Activated naive CD4-positive, alpha-beta T cell treated with anti-CD3 and anti-CD28 coated beads, Interleukin-2, amount 50 U/mL, for 24 hours (primary cell): ENCODE measurements at regions not wholly inside any gene's neighbourhood (a gene's known extent, or its start where the extent isn't known, plus 50 kb on each side); places are given as distances from the start of the nearest gene placed in this dataset.

ENCODE experiments used
- H3K27ac Mint-ChIP-seq: one replicate; pipeline ENCODE4 v1.8.0; 2021; ENCODE audit warnings: mild to moderate bottlenecking, mixed read lengths
- H3K27me3 Mint-ChIP-seq: one replicate; pipeline ENCODE4 v1.8.0; 2021; ENCODE audit warnings: mixed read lengths
- H3K36me3 Mint-ChIP-seq: one replicate; pipeline ENCODE4 v1.8.0; 2021; ENCODE audit warnings: mixed read lengths
- H3K4me1 Mint-ChIP-seq: one replicate; pipeline ENCODE4 v1.8.0; 2021; ENCODE audit warnings: mixed read lengths
- H3K4me3 Mint-ChIP-seq: one replicate; pipeline ENCODE4 v1.8.0; 2021; ENCODE audit warnings: mild to moderate bottlenecking, mixed read lengths
- H3K9me3 Mint-ChIP-seq: one replicate; pipeline ENCODE4 v1.8.0; 2021; ENCODE audit warnings: mixed read lengths

GRCh38 chr9:117526674-117527073, 111.8 kb upstream of the ASTN2 start:
- Mint-ChIP-seq H3K4me3 (no peak overlapping the region), H3K27ac (no peak overlapping the region), H3K36me3 (no peaks in the 10 kb centered on the region), H3K27me3 (no peaks in the 10 kb centered on the region), H3K9me3 (peaks cover 9% of the 10 kb centered on the region), H3K4me1 (no peaks in the 10 kb centered on the region)

GRCh38 chr9:117523531-117524153, 108.8 kb upstream of the ASTN2 start:
- Mint-ChIP-seq H3K9me3 (peaks cover 8% of the 10 kb centered on the region), H3K4me1 (no peaks in the 10 kb centered on the region), H3K4me3 (no peak overlapping the region), H3K36me3 (no peaks in the 10 kb centered on the region), H3K27ac (no peak overlapping the region), H3K27me3 (no peaks in the 10 kb centered on the region)

- Mint-ChIP-seq H3K27me3 (no peaks in the 10 kb centered on the region), H3K36me3 (peaks cover 2% of the 10 kb centered on the region), H3K27ac (no peak overlapping the region), H3K4me1 (no peaks in the 10 kb centered on the region), H3K4me3 (no peak overlapping the region), H3K9me3 (peaks cover 12% of the 10 kb centered on the region)
Measured at GRCh38 chr9:117521293-117521692, 106.4 kb upstream of the ASTN2 start.

- H3K4me3 Mint-ChIP-seq = no peak overlapping the region
- H3K27ac Mint-ChIP-seq = no peak overlapping the region
- peaks cover 2% of the 10 kb centered on the region for H3K36me3 Mint-ChIP-seq
- no peaks in the 10 kb centered on the region for H3K4me1 Mint-ChIP-seq
- peaks cover 8% of the 10 kb centered on the region for H3K9me3 Mint-ChIP-seq
- H3K27me3 Mint-ChIP-seq = no peaks in the 10 kb centered on the region
Measured at GRCh38 chr9:117516676-117517632, 102.1 kb upstream of the ASTN2 start.

- Mint-ChIP-seq H3K27ac (no peak overlapping the region), H3K36me3 (no peaks in the 10 kb centered on the region), H3K4me1 (no peaks in the 10 kb centered on the region)
Measured at GRCh38 chr9:117511852-117512481, 97.1 kb upstream of the ASTN2 start.

GRCh38 chr9:117496307-117496706, 81.5 kb upstream of the ASTN2 start:
- Mint-ChIP-seq H3K4me3 (no peak overlapping the region), H3K9me3 (peaks cover 15% of the 10 kb centered on the region), H3K27ac (no peak overlapping the region), H3K4me1 (no peaks in the 10 kb centered on the region), H3K27me3 (peaks cover 1% of the 10 kb centered on the region), H3K36me3 (no peaks in the 10 kb centered on the region)

More at GRCh38 chr9:117511852-117512481, 97.1 kb upstream of the ASTN2 start:
- H3K4me3 Mint-ChIP-seq = no peak overlapping the region
- peaks cover 1% of the 10 kb centered on the region for H3K27me3 Mint-ChIP-seq
- H3K9me3 Mint-ChIP-seq = peaks cover 6% of the 10 kb centered on the region

GRCh38 chr9:117494401-117495090, 79.7 kb upstream of the ASTN2 start:
- Mint-ChIP-seq H3K4me1 (no peaks in the 10 kb centered on the region), H3K4me3 (no peak overlapping the region), H3K27ac (no peak overlapping the region), H3K27me3 (peaks cover 1% of the 10 kb centered on the region), H3K36me3 (no peaks in the 10 kb centered on the region), H3K9me3 (peaks cover 20% of the 10 kb centered on the region)

GRCh38 chr9:117492476-117492875, 77.6 kb upstream of the ASTN2 start:
- peaks cover 3% of the 10 kb centered on the region for H3K27me3 Mint-ChIP-seq
- peaks cover 17% of the 10 kb centered on the region for H3K9me3 Mint-ChIP-seq
- no peak overlapping the region for H3K27ac Mint-ChIP-seq
- no peak overlapping the region for H3K4me3 Mint-ChIP-seq
- H3K4me1 Mint-ChIP-seq = no peaks in the 10 kb centered on the region
- H3K36me3 Mint-ChIP-seq = no peaks in the 10 kb centered on the region

GRCh38 chr9:117491491-117491890, 76.6 kb upstream of the ASTN2 start:
- Mint-ChIP-seq H3K36me3 (no peaks in the 10 kb centered on the region), H3K27ac (no peak overlapping the region), H3K27me3 (peaks cover 3% of the 10 kb centered on the region)

GRCh38 chr9:117490199-117490598, 75.3 kb upstream of the ASTN2 start:
- Mint-ChIP-seq H3K4me1 (no peaks in the 10 kb centered on the region), H3K27ac (no peak overlapping the region), H3K9me3 (peaks cover 7% of the 10 kb centered on the region), H3K4me3 (no peak overlapping the region), H3K27me3 (peaks cover 3% of the 10 kb centered on the region), H3K36me3 (no peaks in the 10 kb centered on the region)

More at GRCh38 chr9:117491491-117491890, 76.6 kb upstream of the ASTN2 start:
- no peak overlapping the region for H3K4me3 Mint-ChIP-seq
- no peaks in the 10 kb centered on the region for H3K4me1 Mint-ChIP-seq
- peaks cover 14% of the 10 kb centered on the region for H3K9me3 Mint-ChIP-seq

- H3K27me3 Mint-ChIP-seq = peaks cover 8% of the 10 kb centered on the region
- H3K4me3 Mint-ChIP-seq = no peak overlapping the region
- peaks cover 7% of the 10 kb centered on the region for H3K9me3 Mint-ChIP-seq
- no peak overlapping the region for H3K27ac Mint-ChIP-seq
- no peaks in the 10 kb centered on the region for H3K36me3 Mint-ChIP-seq
- no peaks in the 10 kb centered on the region for H3K4me1 Mint-ChIP-seq
Measured at GRCh38 chr9:117488659-117489058, 73.8 kb upstream of the ASTN2 start.

- Mint-ChIP-seq H3K9me3 (peaks cover 7% of the 10 kb centered on the region), H3K27me3 (peaks cover 8% of the 10 kb centered on the region), H3K4me1 (no peaks in the 10 kb centered on the region), H3K4me3 (no peak overlapping the region), H3K36me3 (no peaks in the 10 kb centered on the region), H3K27ac (no peak overlapping the region)
Measured at GRCh38 chr9:117487555-117488175, 72.8 kb upstream of the ASTN2 start.

GRCh38 chr9:117486426-117486825, 71.6 kb upstream of the ASTN2 start:
- no peaks in the 10 kb centered on the region for H3K4me1 Mint-ChIP-seq
- peaks cover 7% of the 10 kb centered on the region for H3K9me3 Mint-ChIP-seq
- no peaks in the 10 kb centered on the region for H3K36me3 Mint-ChIP-seq
- peaks cover 8% of the 10 kb centered on the region for H3K27me3 Mint-ChIP-seq
- H3K4me3 Mint-ChIP-seq = no peak overlapping the region
- H3K27ac Mint-ChIP-seq = no peak overlapping the region

- H3K4me1 Mint-ChIP-seq = no peaks in the 10 kb centered on the region
- peaks cover 7% of the 10 kb centered on the region for H3K9me3 Mint-ChIP-seq
- no peaks in the 10 kb centered on the region for H3K36me3 Mint-ChIP-seq
- H3K4me3 Mint-ChIP-seq = no peak overlapping the region
- H3K27ac Mint-ChIP-seq = no peak overlapping the region
- peaks cover 8% of the 10 kb centered on the region for H3K27me3 Mint-ChIP-seq
Measured at GRCh38 chr9:117485176-117485575, 70.3 kb upstream of the ASTN2 start.

GRCh38 chr9:117480729-117481128, 65.9 kb upstream of the ASTN2 start:
- peaks cover 5% of the 10 kb centered on the region for H3K27me3 Mint-ChIP-seq

More at GRCh38 chr9:117480729-117481128, 65.9 kb upstream of the ASTN2 start:
- H3K27ac Mint-ChIP-seq = no peak overlapping the region
- no peaks in the 10 kb centered on the region for H3K4me1 Mint-ChIP-seq
- no peak overlapping the region for H3K4me3 Mint-ChIP-seq
- H3K9me3 Mint-ChIP-seq = no peaks in the 10 kb centered on the region
- no peaks in the 10 kb centered on the region for H3K36me3 Mint-ChIP-seq
